LNCaP clone FGC (cell line): ENCODE measurements at regions not wholly inside any gene's neighbourhood (a gene's known extent, or its start where the extent isn't known, plus 50 kb on each side); places are given as distances from the start of the nearest gene placed in this dataset.

ENCODE experiments used
- DNase-seq: peaks from one replicate; pipeline ENCODE4 v3.0.0-alpha.2; 2011; ENCODE audit warnings: low read depth
- H3K4me3 ChIP-seq: 2 replicates; pipeline ENCODE4 v1.5.1; 2011; ENCODE audit warnings: mild to moderate bottlenecking, low read depth, low read length, control low read depth
- CTCF ChIP-seq: IDR thresholded peaks from 2 replicates; pipeline ENCODE4 v1.5.1; 2012; ENCODE audit warnings: mild to moderate bottlenecking; ENCODE audit not compliant: control insufficient read depth, insufficient read depth; ENCODE audit errors: extremely low read depth

GRCh38 chr2:204428675-204429074 is 116.6 kb upstream of the PARD3B start:
- DNase-seq = no peak
- no peak for TF ChIP-seq CTCF
- no peak overlapping the region for H3K4me3 ChIP-seq

- no peak overlapping the region for H3K4me3 ChIP-seq
- no peak for TF ChIP-seq CTCF
- no peak for DNase-seq
Observed at GRCh38 chr2:204431529-204431928, 113.7 kb upstream of the PARD3B start.

- no peak overlapping the region for H3K4me3 ChIP-seq
- no peak for DNase-seq
- TF ChIP-seq CTCF = no peak
Observed at GRCh38 chr2:204432196-204432595, 113.1 kb upstream of the PARD3B start.

GRCh38 chr2:204434660-204435462 is 110.4 kb upstream of the PARD3B start:
- DNase-seq = no peak
- no peak overlapping the region for H3K4me3 ChIP-seq
- TF ChIP-seq CTCF = no peak

- TF ChIP-seq CTCF = no peak
- DNase-seq = no peak
- H3K4me3 ChIP-seq = no peak overlapping the region
Observed at GRCh38 chr2:204436230-204436629, 109.0 kb upstream of the PARD3B start.

- no peak for TF ChIP-seq CTCF
- H3K4me3 ChIP-seq = no peak overlapping the region
- DNase-seq = no peak
Observed at GRCh38 chr2:204437408-204437807, 107.9 kb upstream of the PARD3B start.
